Mesenchymal stem cell (in vitro differentiated cells and primary cell): ENCODE measurements at regions not wholly inside any gene's neighbourhood (a gene's known extent, or its start where the extent isn't known, plus 50 kb on each side); places are given as distances from the start of the nearest gene placed in this dataset.

ENCODE experiments used
- DNase-seq: peaks from one replicate; pipeline ENCODE4 v3.0.0-alpha.2; 2013
- H2AFZ ChIP-seq: one replicate; pipeline ENCODE4 v1.6.1; 2013; ENCODE audit warnings: low read depth, mild to moderate bottlenecking, control low read depth, inconsistent platforms, low read length, moderate library complexity
- H2AK5ac ChIP-seq: 2 replicates; pipeline ENCODE4 v1.6.1; 2013; ENCODE audit warnings: low read length, moderate library complexity, mild to moderate bottlenecking, inconsistent platforms; ENCODE audit not compliant: severe bottlenecking
- H2BK120ac ChIP-seq: one replicate; pipeline ENCODE4 v1.6.1; 2013; ENCODE audit warnings: low read depth, mild to moderate bottlenecking, inconsistent platforms, low read length, moderate library complexity
- H2BK12ac ChIP-seq, 2 experiments: one replicate each; pipeline ENCODE4 v1.6.1; 2013; ENCODE audit warnings: inconsistent platforms in 2 of 2, low read length in 2 of 2, mild to moderate bottlenecking in 2 of 2, moderate library complexity in 2 of 2, control low read depth in 1 of 2
- H2BK15ac ChIP-seq: one replicate; pipeline ENCODE4 v1.6.1; 2013; ENCODE audit warnings: mild to moderate bottlenecking, low read depth, inconsistent platforms; ENCODE audit not compliant: poor library complexity, severe bottlenecking
- H2BK5ac ChIP-seq: 2 replicates; pipeline ENCODE4 v1.6.1; 2013; ENCODE audit warnings: low read depth, mild to moderate bottlenecking, low read length, control low read depth, inconsistent platforms; ENCODE audit not compliant: poor library complexity, severe bottlenecking
- H3K14ac ChIP-seq, 2 experiments: one replicate each; pipeline ENCODE4 v1.6.1; 2013; ENCODE audit warnings: inconsistent platforms in 2 of 2, low read length in 2 of 2, control low read depth in 1 of 2, mild to moderate bottlenecking in 1 of 2, moderate library complexity in 1 of 2
- H3K18ac ChIP-seq, 2 experiments: one replicate each; pipeline ENCODE4 v1.6.1; 2013; ENCODE audit warnings: inconsistent platforms in 2 of 2, low read length in 2 of 2, control low read depth in 1 of 2, low read depth in 1 of 2, mild to moderate bottlenecking in 1 of 2
- H3K23ac ChIP-seq, 2 experiments: one replicate each; pipeline ENCODE4 v1.6.1; 2013; ENCODE audit warnings: inconsistent platforms in 2 of 2, low read length in 2 of 2, mild to moderate bottlenecking in 2 of 2, moderate library complexity in 2 of 2, control low read depth in 1 of 2
- H3K27ac ChIP-seq: 2 replicates; pipeline ENCODE4 v1.5.1; 2013; ENCODE audit warnings: mild to moderate bottlenecking, moderate library complexity, low read length, control low read depth, inconsistent platforms; ENCODE audit not compliant: poor library complexity, severe bottlenecking
- H3K27me3 ChIP-seq, 2 experiments: 2 replicates each; pipeline versions ENCODE4 v1.6.1 to v1.7.0; 2013; ENCODE audit warnings: low read length in 2 of 2, mild to moderate bottlenecking in 2 of 2, moderate library complexity in 2 of 2, control low read depth in 1 of 2, inconsistent platforms in 1 of 2; ENCODE audit not compliant: control insufficient read depth in 1 of 2, insufficient read depth in 1 of 2
- H3K36me3 ChIP-seq, 2 experiments: 2 replicates each; pipeline versions ENCODE4 v1.6.1 to v1.7.0; 2013; ENCODE audit warnings: low read length in 2 of 2, control low read depth in 1 of 2, inconsistent platforms in 1 of 2, low read depth in 1 of 2, mild to moderate bottlenecking in 1 of 2; ENCODE audit not compliant: insufficient read depth in 2 of 2, control insufficient read depth in 1 of 2
- H3K4ac ChIP-seq, 2 experiments: one replicate each; pipeline ENCODE4 v1.6.1; 2013; ENCODE audit warnings: inconsistent platforms in 2 of 2, low read length in 2 of 2, mild to moderate bottlenecking in 2 of 2, moderate library complexity in 2 of 2, control low read depth in 1 of 2, low read depth in 1 of 2
- H3K4me1 ChIP-seq: 2 replicates; pipeline ENCODE4 v1.6.1; 2013; ENCODE audit warnings: low read depth, low read length, control low read depth; ENCODE audit not compliant: control insufficient read depth, insufficient read depth
- H3K4me2 ChIP-seq: 2 replicates; pipeline ENCODE4 v1.6.1; 2013; ENCODE audit warnings: low read length, mild to moderate bottlenecking, inconsistent platforms; ENCODE audit not compliant: poor library complexity, severe bottlenecking
- H3K4me3 ChIP-seq, 2 experiments: 2 replicates each; pipeline versions ENCODE4 v1.5.1 to v1.7.0; 2013; ENCODE audit warnings: low read length in 2 of 2, mild to moderate bottlenecking in 2 of 2, control low read depth in 1 of 2, low read depth in 1 of 2; ENCODE audit not compliant: insufficient read depth in 1 of 2
- H3K79me1 ChIP-seq: replicated peaks from 2 replicates; pipeline ENCODE4 v1.6.1; 2013; ENCODE audit warnings: mild to moderate bottlenecking, control low read depth, low read length, inconsistent platforms; ENCODE audit not compliant: poor library complexity, severe bottlenecking
- H3K9ac ChIP-seq: 2 replicates; pipeline ENCODE4 v1.7.0; 2013; ENCODE audit warnings: mild to moderate bottlenecking, low read length, moderate library complexity
- H3K9me3 ChIP-seq: 2 replicates; pipeline ENCODE4 v1.7.0; 2013; ENCODE audit warnings: mild to moderate bottlenecking, low read length; ENCODE audit not compliant: control insufficient read depth
- H4K8ac ChIP-seq: one replicate; pipeline ENCODE4 v1.6.1; 2013; ENCODE audit warnings: inconsistent platforms, mild to moderate bottlenecking, low read length, moderate library complexity
- H4K91ac ChIP-seq: one replicate; pipeline ENCODE4 v1.6.1; 2013; ENCODE audit warnings: mild to moderate bottlenecking, low read length, inconsistent platforms
- WGBS: methylation state at CpG from one replicate; pipeline ENCODE4 v1.1.7; 2013; ENCODE audit warnings: mixed read lengths; 5-methylcytosine and 5-hydroxymethylcytosine counted together

- H3K4me2 ChIP-seq = no peak overlapping the region
- peak overlapping the region in 1 of 2 experiments; percentile 0 for H3K14ac ChIP-seq
- H3K4me3 ChIP-seq = no peak overlapping the region
- no peak overlapping the region for H3K4ac ChIP-seq
- no peak overlapping the region for H2BK5ac ChIP-seq
- 62% methylated on average over 1 of the region's 1 CpG for WGBS
- H3K36me3 ChIP-seq = no peaks in the 10 kb centered on the region
- no peak overlapping the region for H2AFZ ChIP-seq
- H4K8ac ChIP-seq = no peak overlapping the region
- no peak overlapping the region for H2AK5ac ChIP-seq
- H2BK120ac ChIP-seq = no peak overlapping the region
- DNase-seq = no peak
- H3K27ac ChIP-seq = no peak overlapping the region
- no peak overlapping the region for H3K9ac ChIP-seq
- no peaks in the 10 kb centered on the region for H3K79me1 ChIP-seq
- no peak overlapping the region for H2BK12ac ChIP-seq
- H2BK15ac ChIP-seq = peak overlapping the region; percentile 6
- peaks cover 30% of the 10 kb centered on the region for H3K4me1 ChIP-seq
- no peaks in the 10 kb centered on the region for H3K27me3 ChIP-seq
- peak overlapping the region in 1 of 2 experiments; percentile 63 for H3K18ac ChIP-seq
- no peak overlapping the region for H3K23ac ChIP-seq
- no peaks in the 10 kb centered on the region for H3K9me3 ChIP-seq
- H4K91ac ChIP-seq = no peak overlapping the region
Observed at GRCh38 chr1:234730475-234730769, 120.4 kb upstream of the IRF2BP2 start.

- Histone ChIP-seq H3K4me1 (peaks cover 36% of the 10 kb centered on the region), H3K4me3 (no peak overlapping the region), H3K18ac (peak overlapping the region in 1 of 2 experiments; percentile 16), H4K8ac (peak overlapping the region; percentile 12), H3K79me1 (no peaks in the 10 kb centered on the region), H3K36me3 (no peaks in the 10 kb centered on the region), H2AK5ac (no peak overlapping the region), H2BK12ac (peak overlapping the region in 1 of 2 experiments; percentile 47), H2BK15ac (no peak overlapping the region), H3K23ac (no peak overlapping the region), H2BK120ac (no peak overlapping the region), H3K9me3 (no peaks in the 10 kb centered on the region), H2AFZ (no peak overlapping the region), H3K14ac (peak overlapping the region in 1 of 2 experiments; percentile 18), H3K27me3 (no peaks in the 10 kb centered on the region), H3K4me2 (no peak overlapping the region), H3K4ac (peak overlapping the region in 1 of 2 experiments; percentile 17), H2BK5ac (no peak overlapping the region), H4K91ac (no peak overlapping the region), H3K27ac (no peak overlapping the region), H3K9ac (no peak overlapping the region)
- WGBS = 83% methylated on average over 16 of the region's 18 CpGs
- DNase-seq = no peak
Observed at GRCh38 chr1:234729561-234730474, 119.8 kb upstream of the IRF2BP2 start.

GRCh38 chr1:234728740-234729139 is 118.8 kb upstream of the IRF2BP2 start:
- Histone ChIP-seq H3K27me3 (no peaks in the 10 kb centered on the region), H3K9me3 (no peaks in the 10 kb centered on the region), H3K18ac (peak overlapping the region; percentile 13 to 77), H3K36me3 (no peaks in the 10 kb centered on the region), H3K9ac (no peak overlapping the region), H3K14ac (peak overlapping the region in 1 of 2 experiments; percentile 44), H2AK5ac (peak overlapping the region; percentile 78), H2AFZ (no peak overlapping the region), H3K4me1 (peaks cover 39% of the 10 kb centered on the region), H2BK5ac (no peak overlapping the region), H3K4me2 (no peak overlapping the region), H2BK120ac (no peak overlapping the region), H3K27ac (no peak overlapping the region), H2BK12ac (peak overlapping the region; percentile 37 to 60), H4K8ac (peak overlapping the region; percentile 27), H3K79me1 (no peaks in the 10 kb centered on the region), H3K23ac (no peak overlapping the region), H2BK15ac (peak overlapping the region; percentile 91), H4K91ac (peak overlapping the region; percentile 25), H3K4me3 (no peak overlapping the region), H3K4ac (peak overlapping the region; percentile 1 to 24)
- DNase-seq = no peak
- 94% methylated on average over 10 of the region's 12 CpGs for WGBS

DNA sequence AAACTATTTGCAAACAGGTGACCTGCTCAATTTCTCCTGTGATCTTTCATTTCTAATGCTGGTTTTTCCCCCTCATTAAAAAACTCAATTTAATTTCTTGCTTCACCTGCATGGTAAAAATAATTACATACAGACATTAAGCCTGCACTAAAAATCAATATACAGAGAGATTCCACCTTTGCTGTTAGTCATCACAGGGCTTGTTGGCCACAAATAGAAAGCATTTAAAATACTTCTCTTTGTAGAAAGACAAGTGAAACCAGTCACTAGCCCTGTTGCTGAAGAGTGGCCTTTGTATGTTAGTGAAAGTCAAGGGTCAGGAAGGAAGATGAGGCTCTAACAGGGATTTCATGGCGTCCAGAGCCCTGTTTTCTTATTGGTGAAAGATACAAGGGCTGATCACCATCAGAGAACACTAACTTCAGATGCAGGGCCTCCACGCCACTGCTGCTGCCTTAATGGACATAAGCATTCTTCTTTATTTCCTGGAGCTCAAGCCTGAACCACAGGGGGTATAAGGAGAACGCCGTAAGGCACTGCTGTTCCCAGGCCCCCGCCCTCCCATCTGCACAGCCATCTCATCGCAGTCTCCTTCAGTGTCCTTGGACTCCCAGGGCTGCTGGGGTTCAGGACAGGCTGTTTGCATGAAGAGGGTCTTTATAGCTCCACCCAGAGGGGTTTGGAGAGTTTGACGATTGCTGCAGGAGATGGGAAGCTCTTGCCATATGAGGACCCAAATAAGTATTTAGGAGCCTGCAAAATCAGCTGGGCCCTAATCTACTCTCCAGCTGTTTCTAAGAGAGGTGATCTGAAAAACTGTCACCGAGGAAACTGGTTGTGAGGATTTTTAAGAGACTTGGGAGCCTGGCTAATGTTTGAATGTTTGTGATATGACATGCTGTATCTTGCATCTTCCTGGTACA is 117.3 kb upstream of the IRF2BP2 start:
- H2BK15ac ChIP-seq = no peak overlapping the region
- no peak overlapping the region for H3K23ac ChIP-seq
- peak overlapping the region; percentile 75 to 80 for H2BK12ac ChIP-seq
- no peaks in the 10 kb centered on the region for H3K79me1 ChIP-seq
- peak overlapping the region; percentile 94 for H2BK120ac ChIP-seq
- peak overlapping the region; percentile 1 for H4K91ac ChIP-seq
- H2BK5ac ChIP-seq = peak overlapping the region; percentile 47
- peak overlapping the region; percentile 7 for H3K27ac ChIP-seq
- H2AK5ac ChIP-seq = peak overlapping the region; percentile 33
- H4K8ac ChIP-seq = peak overlapping the region; percentile 83
- no peaks in the 10 kb centered on the region for H3K36me3 ChIP-seq
- H3K14ac ChIP-seq = no peak overlapping the region
- H3K4ac ChIP-seq = peak overlapping the region in 1 of 2 experiments; percentile 71
- H3K4me1 ChIP-seq = peaks cover 49% of the 10 kb centered on the region
- no peak for DNase-seq
- H3K9me3 ChIP-seq = no peaks in the 10 kb centered on the region
- H3K4me3 ChIP-seq = no peak overlapping the region
- H3K27me3 ChIP-seq = no peaks in the 10 kb centered on the region
- H3K4me2 ChIP-seq = no peak overlapping the region
- no peak overlapping the region for H3K9ac ChIP-seq
- H2AFZ ChIP-seq = peak overlapping the region; percentile 44
- peak overlapping the region; percentile 46 to 79 for H3K18ac ChIP-seq
- WGBS = 76% methylated on average over 8 of the region's 8 CpGs
